ENCODE measurements at regions not wholly inside any gene's neighbourhood (a gene's known extent, or its start where the extent isn't known, plus 50 kb on each side); places are given as distances from the start of the nearest gene placed in this dataset.

DNA sequence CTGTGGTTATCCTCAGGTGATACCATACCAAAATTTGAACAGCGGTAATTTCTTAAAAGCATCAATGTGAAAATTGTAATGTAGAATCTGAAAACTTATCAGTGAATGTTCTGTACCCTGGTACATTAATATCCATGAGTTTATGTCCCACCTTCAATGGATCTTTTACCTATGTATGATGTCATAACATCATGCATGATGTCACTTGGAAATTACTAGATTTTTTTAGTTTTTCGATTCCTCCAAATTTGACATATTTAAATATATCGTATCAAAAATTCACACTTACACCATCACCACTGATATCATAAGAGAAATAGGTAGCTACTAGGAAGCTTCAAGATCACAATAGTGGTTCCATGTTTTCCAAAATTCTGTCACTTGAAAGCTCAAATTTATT is 95.0 kb upstream of the AKR1E2 start:
- no peak for DNase-seq

DNA sequence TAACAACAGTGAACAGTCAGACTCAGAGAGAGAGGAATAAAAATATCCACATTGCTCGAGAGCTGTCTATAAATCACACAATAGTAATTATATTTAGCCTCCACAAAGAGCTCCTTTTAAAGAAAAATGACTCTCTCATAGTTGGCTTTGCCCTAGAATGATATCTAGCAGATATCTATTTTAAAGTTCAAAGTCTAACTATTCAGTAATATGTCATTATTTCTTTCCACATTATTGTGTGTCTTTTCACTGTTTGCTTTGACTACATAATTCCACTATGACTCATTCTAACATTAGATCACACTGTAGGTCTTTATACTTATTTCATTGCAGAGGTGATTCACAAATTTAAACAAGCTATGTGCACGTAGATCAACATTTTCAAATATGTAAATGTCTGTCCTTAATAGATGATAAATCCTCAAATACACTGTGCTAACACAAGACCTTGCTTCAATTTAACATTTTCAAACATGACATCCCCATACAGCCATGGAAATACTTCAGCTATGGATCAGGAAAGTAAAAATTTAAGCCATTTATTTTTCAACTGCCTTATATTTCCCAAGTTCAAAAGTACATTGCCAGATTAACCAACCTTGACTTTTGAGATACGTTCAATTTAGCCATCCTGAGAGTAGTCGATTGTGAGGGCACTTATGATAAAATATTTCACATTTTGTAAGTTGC is 99.9 kb upstream of the AKR1E2 start:
- DNase-seq, result no peak

DNA sequence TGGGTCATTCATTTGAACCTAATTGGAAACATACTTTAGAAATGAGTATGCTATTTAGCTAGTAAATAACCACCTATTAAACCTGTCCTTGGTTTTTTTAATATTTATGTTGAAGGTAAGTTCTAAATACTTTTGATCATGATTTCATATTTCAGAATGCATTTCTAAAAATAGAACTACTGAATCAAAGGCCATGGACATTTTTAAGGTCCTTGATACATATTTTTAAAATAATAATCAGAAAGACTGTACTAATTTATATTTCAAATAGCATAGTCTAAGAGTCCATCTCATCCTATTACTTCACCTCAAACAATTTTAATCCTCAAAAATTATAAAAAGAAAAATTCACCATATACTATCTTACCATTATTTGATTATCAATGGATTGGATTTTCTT is 102.1 kb upstream of the AKR1E2 start:
- DNase-seq, result no peak

DNA sequence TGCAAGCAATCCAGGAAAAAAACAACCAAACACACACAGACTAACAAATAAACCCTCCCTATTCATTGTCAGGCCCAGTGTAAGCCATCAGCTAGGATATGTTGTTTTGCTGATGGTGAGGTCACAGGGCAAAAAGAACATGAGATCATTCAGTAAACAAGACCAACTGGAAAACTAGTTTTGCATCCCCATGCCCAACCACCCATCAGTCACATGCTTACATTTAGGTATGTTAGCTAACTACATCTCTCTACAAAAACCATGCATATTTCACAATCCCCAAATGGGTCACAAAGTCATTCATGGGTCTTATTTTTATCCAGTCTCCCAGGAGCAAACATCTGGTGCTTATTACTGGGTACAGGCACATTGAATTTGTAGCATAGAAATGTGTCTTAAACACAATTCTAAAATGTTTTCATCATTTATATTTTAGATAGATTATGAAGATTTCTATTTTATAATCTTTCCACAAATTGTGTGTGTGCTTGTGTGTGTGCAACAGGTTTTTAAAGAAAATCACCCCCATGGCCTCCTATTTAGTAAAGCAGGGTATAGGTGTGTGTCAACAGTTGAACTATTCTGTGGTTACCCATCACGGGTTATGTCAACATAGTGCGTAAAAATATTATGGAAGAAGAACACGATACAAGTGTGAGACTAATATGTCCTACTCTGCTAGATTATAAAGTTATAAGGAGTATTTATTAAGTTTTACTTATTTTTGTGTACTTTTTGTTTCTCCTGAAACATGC is 103.8 kb upstream of the AKR1E2 start:
- no peak for DNase-seq

DNA sequence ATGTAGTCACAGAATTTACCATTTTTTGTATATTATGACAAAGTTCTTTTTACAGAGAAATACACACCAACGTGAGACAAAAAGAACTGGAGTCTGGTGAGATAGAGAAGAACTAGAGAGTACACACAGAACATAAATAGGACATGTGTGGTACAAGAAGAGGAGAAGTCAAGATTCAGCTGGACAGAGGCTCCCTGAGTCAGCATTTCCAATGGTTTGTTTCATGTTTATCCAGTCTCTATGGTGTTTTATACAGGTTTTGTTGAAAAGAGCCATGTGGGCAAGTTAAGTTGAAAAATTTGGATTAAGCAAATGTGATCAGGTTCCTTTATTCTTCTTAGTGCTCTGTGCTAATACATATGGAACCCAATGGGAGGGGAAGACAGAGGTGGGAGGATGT is 105.5 kb upstream of the AKR1E2 start:
- no peak for DNase-seq

DNA sequence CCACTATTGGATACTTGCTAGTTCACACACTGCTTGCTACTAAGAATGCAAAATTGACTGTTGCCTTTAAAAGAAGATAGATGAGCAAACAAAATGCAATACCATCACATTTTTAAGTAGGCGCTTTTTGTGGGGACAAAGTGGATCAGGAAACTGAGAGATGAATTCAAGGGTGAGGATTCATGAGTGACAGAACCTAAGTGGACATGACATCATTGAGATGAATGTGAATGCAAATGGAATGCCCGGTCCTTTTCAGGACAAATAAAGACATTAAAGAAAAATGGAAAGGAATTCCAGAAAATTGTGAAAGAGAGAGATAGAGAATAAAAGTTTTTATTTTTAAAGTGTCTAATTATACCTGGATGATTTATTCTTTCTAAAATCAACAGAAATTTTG is 106.3 kb upstream of the AKR1E2 start:
- DNase-seq, result no peak

DNA sequence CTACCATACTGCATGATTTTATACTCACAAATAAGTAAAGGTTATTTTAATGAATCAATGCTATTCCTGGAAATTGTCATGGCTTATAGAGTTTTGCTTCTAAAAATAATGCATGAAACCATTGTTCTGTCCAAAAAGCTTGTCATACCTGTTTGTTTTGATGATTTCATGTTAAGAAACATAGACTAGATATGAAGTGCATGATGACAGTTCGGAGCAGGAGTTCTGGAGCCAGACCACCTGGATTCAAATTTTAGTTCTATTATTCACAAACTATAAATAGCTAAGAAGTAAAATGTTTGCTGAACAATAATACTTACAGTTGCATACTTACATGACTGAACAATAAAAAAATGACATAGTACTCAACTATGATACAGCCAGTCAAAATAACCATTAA is 107.0 kb upstream of the AKR1E2 start:
- no peak for DNase-seq

DNA sequence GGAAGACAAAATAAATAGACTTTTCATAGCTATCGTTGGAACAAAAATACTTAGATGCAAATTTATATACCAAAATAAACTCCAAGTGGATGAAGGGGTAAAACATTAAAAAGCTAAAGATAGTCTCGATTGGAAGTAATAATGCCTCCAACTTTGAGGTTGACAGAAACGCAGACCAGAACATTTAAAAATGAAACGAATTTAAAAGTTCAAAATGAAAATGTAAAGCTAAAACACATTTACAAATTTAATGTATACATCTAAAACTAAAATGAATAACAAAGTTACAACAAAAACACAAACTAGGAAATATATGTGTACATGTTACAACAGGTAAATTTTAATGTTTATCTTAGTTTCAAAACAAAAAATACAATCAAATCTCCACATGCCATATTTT is 107.5 kb upstream of the AKR1E2 start:
- DNase-seq, result no peak

DNA sequence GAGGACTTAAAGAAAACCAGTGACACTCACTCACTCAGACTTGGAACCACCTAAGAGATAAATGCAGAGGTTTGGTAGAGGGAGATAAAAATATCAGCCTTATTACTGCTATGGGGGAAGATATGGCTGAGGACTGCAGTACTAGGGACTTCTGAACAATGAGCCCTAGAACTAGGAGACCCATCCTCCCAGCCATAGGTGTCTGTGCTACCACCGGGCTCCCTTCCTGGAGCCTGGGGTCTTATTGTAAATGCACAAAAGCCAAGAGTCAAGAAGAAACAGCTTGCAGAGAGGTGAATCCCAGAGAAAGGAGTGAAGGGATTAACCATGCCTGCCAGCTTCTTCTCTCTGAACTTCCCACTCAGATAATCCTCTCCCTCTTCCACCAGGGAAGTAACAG is 108.3 kb upstream of the AKR1E2 start:
- DNase-seq, result no peak

DNA sequence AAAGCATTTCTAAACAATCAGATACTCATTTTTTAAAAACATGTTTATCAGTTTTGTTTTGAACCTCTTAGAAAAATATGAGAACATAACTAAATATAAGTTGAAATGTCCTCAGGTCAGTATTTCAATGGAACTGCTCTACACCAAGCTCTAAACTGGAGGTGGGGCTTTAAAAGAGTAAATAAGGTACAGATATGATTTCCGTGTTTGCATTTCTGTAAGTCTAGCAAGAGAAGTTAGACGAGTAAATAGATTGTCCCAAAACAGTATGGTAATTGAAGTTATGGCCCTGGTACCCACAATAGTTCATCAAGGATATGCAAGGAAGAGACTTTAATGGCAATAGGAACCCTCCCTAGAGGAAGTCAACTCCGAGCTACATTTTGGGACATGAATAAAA is 115.1 kb upstream of the AKR1E2 start:
- DNase-seq, result no peak

DNA sequence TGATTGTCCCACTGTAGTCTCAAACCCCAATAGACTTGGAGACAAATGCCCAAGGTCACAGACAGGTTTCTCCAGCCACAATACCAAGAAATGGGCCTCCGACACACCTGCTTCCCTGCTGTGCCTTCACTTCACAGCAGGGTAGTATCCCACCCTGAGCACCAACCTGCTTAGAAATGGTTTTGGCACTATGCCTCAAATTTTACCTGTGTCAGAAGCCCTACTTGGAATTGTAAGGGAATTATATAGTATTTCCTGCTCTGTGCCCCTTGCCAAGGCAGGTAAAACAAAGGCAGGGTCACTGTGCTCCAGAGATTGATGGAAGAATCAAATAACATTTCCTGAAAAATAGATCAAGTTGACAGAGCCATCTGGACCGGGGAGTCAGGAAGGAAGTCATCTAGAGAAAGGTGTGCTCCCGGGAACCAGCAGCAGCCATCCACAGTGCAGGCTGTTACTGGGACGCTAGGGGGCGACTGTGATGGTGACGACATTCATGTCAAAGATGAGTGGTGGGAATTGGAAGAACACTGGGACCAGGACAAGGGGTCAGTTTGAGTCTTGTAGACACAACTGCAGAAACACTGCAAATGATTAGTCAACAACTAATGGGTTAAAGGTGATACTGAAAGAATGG is 117.8 kb upstream of the AKR1E2 start:
- no peak for DNase-seq

DNA sequence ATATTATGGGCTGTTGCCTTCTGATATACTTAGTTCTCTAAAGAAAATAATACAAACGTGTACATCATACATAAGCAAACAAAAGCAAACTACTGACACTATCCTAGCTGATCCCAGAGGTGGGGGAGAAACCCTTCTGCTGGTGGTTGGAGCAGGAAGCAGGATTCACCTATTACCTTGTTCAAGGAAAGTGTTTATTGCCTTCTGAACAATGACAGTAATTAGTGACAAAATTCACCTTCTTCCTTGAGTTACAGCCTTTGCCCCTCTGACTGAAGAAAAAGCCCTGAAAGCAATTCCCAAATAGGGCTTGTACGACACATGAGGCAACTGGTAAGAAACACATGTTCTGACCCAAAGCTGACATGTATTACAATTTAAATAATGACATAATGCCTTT is 118.8 kb upstream of the AKR1E2 start:
- DNase-seq, result no peak

DNA sequence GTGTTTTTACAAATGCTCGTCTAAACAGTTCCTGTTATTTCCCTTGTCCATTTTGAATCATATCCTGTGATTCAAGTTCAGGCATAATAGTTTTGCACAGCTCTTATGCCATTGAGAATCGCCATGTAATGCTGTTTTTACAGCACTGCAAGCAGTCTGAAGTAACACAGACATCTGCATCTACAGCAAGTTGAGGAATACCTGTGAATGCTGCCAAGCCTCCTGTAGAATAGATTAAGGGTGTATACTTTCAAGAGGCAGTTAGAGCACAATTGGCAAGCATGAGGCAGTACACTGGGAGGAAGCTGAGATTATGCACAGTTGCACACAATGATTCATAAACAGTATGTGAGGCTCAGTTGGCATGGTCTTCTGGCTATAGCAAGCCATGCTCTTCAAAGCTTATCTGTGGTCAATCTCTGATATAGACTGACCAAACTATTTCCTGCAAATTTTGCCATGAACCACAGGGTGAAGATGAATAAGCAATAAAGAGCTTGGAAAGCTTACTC is 121.9 kb upstream of the AKR1E2 start:
- no peak for DNase-seq

DNA sequence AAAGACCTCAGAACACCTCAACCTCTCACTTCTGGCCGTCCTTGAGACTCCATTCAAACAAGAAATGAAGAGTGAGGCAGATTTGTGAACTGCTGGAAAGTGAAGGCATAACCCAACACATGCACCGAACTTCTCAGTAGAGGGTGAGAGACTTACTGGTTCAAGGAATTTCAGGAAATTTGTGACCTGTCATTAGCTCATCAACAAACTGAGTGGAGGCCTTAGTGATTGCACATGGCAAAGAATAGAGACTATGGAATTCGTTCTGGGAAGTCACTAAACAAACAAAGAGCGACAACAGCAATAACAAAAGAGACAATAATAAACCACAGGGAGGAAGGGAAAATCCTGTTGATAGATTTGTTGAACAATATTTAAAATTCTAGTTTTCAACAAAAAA is 125.0 kb upstream of the AKR1E2 start:
- no peak for DNase-seq

DNA sequence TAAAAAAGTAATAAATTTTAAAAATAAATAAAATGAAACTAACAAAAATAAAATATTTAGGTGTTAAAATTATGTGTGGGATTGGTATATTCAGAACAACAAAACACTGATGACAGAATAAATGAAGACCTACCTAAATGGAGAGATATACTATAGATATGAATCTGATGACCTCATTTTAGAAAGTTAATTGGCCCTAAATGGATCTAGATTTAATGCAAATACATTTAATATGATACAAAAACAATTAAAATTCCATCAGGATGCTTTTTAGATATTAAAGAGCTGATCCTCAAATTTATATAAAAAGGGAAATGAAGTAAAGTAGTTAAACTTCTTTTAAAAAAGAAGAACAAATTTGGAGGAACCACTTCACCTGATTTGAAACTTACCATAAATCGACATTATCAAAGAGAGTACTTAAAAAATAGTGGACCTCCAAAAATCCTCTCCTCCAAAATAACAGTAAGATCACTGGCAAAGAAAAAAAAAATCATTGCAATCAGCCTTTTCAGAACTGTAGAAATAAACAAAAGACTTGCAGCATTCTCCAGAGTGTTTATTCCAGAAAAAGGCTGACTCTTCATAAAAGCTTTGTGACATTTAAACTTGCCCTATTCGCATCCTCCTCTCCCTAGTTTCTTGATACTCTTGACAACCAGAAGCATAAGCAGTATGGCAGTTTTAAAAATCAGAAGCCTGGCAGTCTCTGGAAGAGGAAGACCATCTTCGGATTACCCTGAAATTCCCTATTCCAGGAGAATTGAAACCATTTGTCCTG is 125.9 kb upstream of the AKR1E2 start:
- DNase-seq, result no peak

DNA sequence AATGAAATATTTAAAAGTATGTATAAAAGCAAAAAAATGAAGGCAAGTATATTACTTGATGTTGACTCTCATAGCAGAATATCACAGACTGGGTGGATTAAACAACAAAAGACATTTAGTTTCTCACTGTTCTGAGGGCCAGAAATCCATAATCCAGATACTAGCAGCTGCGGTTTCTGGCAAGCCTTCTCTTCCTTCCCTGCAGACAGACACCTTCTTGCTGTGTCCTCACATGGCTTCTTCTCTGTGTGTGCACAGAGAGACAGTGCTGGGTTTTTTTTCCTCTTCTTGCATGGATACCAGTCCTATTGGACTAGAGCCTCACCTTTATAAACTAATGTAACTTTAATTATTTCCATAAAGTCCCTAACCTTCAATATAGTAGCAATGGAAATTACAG is 127.9 kb upstream of the AKR1E2 start:
- DNase-seq, result no peak

DNA sequence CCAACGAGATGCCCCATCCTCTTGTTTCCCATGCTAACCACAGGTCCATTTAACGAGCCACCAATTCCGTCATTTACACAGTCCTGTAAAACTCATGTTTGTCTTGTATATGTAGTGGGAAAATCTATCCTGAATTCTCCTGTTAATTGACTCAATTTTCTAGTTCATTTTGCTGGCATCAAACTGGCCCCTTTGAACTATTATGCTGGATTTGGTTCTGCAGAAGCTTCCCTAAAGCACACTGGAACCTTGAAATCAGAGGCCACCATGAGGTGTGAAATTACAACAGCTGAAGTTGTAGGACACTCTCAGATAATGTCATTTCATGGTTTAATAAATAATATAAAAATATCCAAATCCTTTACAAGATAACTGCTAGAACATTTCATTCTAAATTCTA is 129.8 kb upstream of the AKR1E2 start:
- no peak for DNase-seq

DNA sequence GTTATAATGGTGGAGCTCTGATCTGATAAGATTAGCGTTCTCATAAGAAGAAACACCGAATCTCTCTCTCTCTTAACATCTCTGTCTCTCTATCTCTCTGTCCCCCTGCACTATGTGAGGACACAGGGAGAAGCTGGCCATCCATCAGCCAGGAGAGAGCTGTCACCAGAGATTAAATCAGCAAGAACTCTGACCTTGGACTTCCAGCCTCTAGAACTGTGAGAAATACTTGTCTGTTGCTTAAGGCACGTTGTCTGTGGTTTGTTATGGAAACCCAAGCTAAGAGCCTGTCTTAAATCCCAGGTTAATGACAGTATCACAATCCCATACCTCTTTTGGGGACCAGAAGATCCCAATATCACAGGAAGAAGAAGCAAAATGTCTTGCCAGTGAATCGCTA is 132.0 kb upstream of the AKR1E2 start:
- DNase-seq, result no peak

DNA sequence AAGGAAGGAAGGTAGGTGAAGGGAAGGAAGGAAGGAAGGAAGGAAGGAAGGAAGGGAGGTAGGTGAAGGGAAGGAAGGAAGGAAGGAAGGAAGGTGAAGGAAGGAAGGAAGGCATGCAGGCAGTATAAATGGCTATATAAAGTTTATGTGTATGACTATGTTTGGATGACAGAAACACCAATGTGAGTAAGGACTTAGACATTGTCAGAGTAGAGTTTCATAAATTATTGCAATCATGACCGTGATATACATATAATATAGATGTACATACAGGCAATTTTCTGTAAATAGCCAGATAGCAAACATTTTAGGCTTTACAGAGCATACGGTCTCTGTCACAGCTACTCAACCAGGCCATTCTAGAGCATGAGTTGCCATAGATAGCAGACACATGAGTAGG is 133.8 kb upstream of the AKR1E2 start:
- no peak for DNase-seq

DNA sequence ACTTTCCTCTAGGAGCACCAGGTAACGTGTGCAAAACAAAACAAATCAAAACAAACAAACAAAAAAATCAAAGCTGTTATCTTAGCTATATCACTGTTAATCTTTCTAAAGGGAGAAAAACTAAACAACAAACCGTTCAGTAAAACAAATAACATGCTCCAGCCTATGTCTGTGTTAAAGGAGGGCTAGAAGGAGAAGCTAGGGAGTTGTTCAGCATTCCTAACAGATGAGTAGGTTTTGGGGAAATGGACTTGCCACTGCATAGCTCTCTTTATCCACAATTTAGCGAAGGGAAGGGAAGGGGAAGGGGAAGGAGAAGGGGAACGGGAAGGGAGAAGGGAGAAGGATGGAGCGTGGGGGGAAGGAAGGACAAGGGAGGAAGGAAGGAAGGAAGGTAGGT is 134.2 kb upstream of the AKR1E2 start:
- no peak for DNase-seq

DNA sequence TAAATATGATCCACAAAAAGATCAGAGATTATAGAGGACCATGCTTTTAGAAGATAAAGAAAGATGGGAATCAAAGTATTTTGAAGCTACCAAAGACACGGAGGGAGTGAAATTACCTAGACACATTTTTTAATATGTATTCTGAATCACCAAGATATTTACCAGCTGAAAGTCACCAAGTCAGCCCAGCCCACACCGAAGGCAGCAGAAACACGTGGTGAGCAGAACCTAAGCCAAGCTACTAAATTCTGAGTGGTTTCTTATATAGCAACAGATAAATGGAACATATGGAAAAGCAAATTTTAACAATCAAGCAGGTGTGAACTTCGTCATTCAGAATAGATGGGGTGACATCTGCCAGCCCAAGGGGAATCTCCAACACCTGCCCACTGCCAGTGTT is 134.7 kb upstream of the AKR1E2 start:
- DNase-seq, result peak; percentile 63

DNA sequence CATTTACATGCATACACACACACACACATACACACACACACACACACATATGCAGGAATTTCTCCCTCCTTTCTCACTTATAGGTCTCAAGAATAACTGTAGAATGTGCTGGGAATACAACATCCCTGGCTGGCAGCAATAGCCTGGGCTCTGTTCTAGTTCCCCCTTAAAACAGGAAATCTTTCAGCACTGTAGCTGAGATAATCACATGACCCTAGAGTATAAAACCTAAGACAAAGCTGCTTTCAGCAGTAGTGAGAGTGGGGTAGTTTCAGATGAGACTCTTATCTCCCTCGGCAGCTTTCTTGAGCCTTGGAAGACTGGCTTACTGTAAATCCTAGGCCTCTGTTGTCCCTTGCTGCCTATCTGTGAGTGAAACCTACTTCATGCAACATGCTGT is 137.4 kb upstream of the AKR1E2 start:
- DNase-seq, result no peak

DNA sequence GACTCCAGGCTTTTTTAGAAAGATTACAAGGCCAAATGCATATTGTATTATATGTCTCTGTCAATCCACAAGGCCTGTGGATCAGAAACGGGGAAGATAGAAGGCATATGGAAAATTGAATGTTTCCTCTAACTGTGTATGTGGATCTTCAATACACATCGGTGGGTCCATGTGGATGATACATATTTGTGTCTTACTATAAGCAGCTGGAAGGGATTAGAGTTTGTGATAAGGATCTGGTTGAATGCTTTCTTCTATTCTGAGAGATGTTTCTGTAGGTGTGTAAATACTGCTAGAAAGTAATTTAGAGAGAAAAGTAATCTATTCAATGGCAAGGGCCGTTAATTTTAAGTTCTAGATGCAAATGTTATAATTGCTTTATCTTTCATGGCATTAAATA is 137.8 kb upstream of the AKR1E2 start:
- DNase-seq, result no peak

DNA sequence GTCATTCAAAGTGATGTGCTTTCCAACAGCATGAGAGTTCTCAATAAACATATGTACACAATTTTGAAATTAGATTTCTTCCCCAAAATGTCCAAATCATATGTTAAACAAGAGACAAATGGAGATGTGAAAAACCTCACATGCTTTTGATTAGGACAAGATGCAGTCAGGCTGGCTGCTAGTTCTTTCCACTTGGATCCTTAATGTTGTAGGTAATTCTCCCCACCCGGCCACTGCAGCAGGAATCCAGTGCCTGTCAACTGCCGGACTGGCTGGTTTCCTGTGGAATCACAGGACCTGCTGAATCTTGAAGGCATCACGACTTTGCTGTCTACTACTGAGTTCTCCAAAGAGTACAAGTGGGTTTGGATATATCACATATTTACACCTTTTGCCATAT is 138.6 kb upstream of the AKR1E2 start:
- DNase-seq, result no peak

Data from NCI-H2171 (cell line).